GM19455 (cell line): ENCODE measurements at regions not wholly inside any gene's neighbourhood (a gene's known extent, or its start where the extent isn't known, plus 50 kb on each side); places are given as distances from the start of the nearest gene placed in this dataset.
"Not testable (repeated sequence)": the region's sequence is repeated elsewhere in the genome, so short reads cannot be mapped to it uniquely, and the experiment has no call there.

ENCODE experiments used
- ATAC-seq: cut with Tn5 transposase; IDR thresholded peaks from one replicate; pipeline ENCODE4 v1.9.1; 2021; ENCODE audit not compliant: unreplicated experiment

GRCh38 chr2:195364015-195364965 is 292.7 kb upstream of the SLC39A10 start:
- no peak for ATAC-seq

GRCh38 chr2:195363496-195363895 is 293.5 kb upstream of the SLC39A10 start:
- no peak for ATAC-seq

DNA sequence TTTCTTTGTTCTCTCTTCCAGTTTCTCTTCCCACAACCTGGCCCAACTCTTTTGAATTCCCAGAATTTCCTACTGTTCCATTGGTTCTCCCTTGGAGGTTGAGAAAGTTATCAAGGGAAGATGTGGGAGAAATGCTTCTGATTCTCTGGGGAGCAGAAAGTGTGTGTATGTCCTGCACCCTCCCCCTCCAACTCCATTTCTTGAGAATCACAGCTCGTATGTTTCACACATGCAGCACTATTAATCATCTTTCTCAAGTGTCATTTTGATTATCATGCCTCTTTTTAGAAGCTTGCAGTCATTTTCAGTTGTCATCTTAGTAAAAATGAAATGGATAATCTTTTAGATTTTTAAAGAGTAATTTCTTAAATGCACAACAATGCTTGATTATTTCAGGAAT is 296.8 kb upstream of the SLC39A10 start:
- no peak for ATAC-seq

DNA sequence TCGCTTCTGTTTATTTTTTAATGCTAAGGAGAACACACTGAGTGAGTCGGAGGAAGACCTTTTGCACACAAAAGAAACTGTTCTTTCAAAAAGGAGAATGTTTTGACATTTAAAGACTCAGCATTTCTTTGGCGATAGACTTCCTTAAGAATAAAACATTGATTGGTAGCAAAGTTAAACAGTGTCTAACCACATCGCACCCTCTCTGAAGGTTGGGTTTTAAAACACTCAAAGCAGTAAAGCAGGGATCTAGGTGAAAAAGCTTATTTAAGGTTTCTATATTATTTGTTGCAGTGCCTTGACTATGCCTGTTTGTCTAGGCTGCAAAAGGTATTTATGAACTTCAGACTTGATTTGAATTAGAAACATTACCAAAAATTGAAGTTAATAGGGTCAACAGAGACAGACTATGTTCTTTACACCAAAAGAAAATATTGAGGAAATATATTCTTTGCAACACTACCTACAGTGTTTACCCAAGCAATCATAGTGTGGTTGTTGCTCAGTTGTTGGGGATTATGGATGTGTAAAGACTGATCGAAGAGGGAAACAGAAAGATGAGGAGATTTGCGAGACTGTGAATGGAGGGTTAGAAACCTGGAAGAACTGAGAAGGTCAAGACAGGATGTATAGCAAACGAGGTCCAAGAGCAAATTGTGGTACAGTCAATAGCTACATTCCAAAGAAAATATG is 297.8 kb upstream of the SLC39A10 start:
- no peak for ATAC-seq

DNA sequence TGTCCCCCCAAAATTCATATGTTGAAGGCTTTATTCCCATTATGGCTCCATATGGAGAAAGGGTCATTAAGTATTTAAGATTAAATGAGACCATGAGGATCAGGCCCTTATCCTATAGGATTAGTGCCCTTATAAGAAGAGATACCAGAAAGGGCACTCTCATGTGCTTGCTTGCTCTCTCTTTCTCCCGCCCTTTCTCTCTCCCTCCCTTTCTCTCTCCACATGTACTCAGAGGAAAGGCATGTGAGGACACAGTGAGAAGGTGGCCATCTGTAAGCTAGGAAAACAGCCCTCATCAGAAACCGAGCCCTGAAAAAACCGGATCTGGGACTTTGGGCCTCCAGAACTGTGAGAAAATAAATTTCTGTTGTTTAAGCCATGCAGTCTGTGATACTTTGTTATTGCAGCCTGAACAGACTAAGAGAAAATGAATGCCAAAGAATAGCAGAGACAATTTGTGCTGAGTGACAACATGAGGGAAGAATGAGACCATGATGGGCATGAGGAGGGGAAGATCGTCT is 300.0 kb upstream of the SLC39A10 start:
- no peak for ATAC-seq

DNA sequence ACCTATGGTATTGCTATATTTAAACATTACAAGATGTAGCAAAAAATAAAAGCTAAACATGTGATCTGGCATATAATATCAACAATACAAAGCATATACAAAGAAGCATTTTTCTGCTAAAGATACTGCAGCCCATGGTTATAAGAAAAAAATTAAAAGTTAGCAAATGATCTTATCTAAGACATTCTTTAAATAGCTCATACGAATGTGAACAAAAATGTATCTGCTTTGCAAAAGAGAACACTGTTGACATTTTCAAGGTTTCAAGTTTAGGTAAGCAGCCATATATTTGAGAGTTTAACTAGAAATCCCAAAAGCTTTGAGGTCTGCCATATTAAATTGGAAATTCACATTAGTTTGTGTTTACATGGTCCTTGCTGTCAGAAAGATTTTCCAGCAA is 301.0 kb upstream of the SLC39A10 start:
- ATAC-seq: no peak

GRCh38 chr2:195352581-195352980 is 304.4 kb upstream of the SLC39A10 start:
- no peak for ATAC-seq

DNA sequence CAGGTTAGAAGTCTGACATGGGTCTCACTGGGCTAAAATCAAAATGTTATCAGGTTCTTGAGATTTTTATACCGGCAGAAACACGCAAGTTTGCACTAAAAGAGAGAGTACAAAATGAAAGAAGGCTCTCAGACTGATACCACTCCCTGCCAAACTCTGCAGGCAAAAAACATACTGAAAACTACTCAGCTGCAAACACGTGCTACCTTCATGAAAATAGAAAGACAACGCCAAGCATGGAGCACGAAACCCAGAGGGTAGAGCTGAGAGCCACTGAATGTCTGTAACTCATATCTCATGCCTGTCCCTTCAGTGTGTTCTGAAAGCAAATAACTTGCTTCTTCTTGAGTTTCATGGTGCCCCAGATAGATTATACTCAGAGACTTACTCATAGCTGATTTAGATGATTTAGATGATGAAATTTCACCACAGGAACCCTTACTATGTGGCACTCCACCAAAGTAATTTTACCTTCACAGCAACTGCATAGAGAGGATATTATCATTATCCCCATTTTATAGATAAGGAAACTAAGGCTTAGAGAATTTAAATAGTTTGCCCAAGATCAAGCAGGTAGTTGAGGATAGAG is 313.0 kb upstream of the SLC39A10 start:
- no peak for ATAC-seq

DNA sequence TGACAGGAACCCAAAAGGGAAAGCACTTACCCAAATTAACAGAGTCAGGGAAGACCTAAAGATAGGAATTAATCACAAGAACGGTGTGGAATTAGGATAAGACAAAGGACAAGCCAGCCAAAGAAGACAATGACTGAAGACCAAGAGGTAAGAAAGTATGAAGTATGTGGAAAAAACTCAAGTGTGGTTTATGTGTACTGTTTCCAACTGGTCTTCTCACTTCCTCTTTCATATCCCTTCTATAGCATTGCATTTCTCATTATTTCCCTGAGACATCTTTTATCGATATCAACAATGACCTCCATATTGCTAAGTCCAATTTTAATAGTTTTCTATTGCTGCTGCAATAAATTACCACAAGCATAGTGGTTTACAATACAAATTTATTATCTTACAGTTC is 313.5 kb upstream of the SLC39A10 start:
- ATAC-seq: no peak

- no peak for ATAC-seq
Measured at GRCh38 chr2:195342061-195342460, 315.0 kb upstream of the SLC39A10 start.

GRCh38 chr2:195338856-195339255 is 318.2 kb upstream of the SLC39A10 start:
- no peak for ATAC-seq

DNA sequence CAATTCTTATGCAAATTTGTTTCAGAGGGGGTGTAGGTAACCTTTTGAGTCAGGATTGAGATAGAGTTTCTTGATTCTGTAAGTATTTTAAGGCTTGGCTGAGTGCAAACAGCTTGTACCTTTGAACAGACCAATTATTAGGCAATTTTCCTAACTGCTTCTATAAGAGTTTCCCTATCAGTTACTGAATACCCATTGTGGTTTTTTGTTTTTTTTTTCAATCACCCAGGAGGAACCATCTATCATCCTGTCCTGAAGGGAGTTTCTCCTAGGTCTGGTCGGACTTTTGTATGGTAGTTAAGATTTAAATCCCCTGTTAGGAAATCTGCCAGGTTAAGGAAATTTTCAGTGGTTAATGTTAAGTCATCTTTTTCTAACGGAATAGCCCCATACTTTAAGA is 319.4 kb upstream of the SLC39A10 start:
- no peak for ATAC-seq

DNA sequence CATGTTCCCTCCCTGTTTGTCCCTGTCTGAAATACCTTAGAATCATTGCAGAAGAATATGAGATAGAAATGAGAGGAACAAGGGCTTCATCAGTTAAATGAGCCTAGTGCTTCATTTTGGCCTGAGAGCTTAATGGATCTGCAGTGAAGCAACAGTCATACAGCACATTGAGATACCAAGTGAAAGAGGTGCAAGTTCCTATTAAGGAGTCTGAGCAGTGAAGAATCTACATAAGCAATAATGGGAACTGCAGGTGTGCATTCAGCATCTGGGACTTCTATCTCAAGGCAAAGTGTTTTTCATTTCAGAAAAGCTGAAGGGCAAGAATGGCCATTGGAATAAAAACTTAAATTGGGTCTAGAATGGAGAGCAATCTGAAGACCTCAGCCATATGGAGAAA is 323.2 kb upstream of the SLC39A10 start:
- no peak for ATAC-seq

- no peak for ATAC-seq
Measured at GRCh38 chr2:195331966-195332365, 325.1 kb upstream of the SLC39A10 start.

DNA sequence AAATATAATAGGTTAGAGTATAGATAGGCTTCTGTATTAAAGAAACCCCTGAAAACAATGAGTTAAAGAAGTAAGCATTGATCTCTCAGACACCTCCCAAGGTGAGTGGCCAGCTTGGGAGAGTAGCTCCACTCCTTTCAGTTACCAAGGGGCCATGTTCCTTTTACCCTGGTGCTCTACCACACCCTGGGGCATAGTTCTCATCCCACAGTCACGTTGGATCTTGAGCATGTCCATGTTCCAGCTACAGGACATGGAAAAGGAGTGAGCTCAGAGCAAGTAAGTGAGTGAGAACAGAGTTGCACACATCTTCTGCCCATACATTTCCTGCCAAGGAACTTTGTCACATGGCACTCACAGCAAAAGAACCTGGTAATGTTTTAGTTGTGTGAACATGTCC is 325.9 kb upstream of the SLC39A10 start:
- ATAC-seq: no peak

- no peak for ATAC-seq
Measured at GRCh38 chr2:195330513-195330956, 326.5 kb upstream of the SLC39A10 start.

GRCh38 chr2:195329784-195330183 is 327.2 kb upstream of the SLC39A10 start:
- ATAC-seq: not testable (repeated sequence)

DNA sequence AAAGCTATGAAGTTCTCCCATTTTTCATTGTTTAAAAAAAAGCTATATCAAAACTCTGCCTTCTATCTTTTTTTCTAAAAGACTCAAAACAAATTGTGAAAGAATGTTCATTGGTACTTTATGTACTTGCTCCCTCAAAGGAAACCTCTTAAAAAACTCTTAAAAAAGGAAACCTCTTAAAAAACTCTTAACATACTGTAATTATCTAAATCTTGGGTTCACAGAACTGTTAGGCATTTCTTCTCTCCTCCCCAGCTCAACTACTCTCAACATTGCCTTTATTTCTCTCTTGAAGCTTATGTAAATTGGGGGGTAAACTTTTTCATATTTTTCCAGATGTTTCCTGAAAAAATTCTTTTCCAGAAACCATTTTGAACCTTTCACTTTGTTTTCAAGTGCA is 330.5 kb upstream of the SLC39A10 start:
- no peak for ATAC-seq

DNA sequence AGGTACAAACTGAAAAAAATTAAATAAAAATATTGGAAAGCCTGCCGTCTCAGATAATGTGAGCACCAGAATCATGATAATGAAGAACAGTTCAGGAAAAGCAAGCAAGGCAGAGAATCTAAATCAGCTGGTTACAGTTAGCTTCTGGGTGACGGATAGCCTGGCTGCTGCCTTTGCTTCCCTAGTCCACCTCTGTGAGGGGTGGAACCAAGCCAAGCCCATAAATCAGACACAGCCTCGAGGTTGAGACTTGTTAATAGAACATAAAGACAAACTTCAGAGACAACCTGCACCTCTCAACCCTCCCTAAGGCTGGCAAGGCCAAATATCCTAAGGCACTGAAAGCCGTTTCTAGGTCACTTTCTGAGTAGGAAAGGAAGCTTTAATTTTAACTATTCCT is 334.7 kb upstream of the SLC39A10 start:
- no peak for ATAC-seq

DNA sequence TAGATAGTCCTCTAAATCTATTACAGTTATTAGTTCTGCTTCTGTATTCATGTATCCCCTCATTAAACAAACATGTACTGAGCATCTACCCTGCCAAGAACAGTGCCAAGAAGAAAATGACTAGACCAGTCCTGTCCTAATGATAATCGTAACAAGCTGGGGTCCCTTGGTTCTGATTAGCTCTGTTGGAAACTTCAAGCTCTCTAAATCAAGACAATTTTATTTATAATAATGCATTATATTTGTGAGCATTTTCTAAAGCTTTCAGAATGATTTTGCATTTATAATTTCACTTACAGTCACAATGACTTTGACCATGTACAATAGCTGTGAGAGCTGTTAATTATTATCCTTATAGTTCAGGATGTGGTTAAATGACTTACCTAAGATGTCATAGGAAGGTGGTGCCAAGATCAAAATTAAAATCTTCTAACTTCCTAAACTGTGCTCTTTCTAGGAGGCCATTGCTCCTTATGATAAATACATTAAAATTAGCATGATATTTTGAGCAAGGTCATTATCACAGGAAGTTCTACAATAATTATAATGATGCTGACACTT is 336.5 kb upstream of the SLC39A10 start:
- no peak for ATAC-seq
